Endodermal cell (in vitro differentiated cells): ENCODE measurements at regions not wholly inside any gene's neighbourhood (a gene's known extent, or its start where the extent isn't known, plus 50 kb on each side); places are given as distances from the start of the nearest gene placed in this dataset.

Experiments used
- DNase-seq: peaks from one replicate; pipeline ENCODE4 v3.0.0-alpha.2; 2017
- H3K27ac ChIP-seq: 2 replicates; pipeline ENCODE4 v1.5.1; 2013; ENCODE audit warnings: mild to moderate bottlenecking, low read depth, low read length, moderate library complexity
- H3K27me3 ChIP-seq: 2 replicates; pipeline ENCODE4 v1.6.1; 2013; ENCODE audit warnings: mild to moderate bottlenecking, low read length, moderate library complexity; ENCODE audit not compliant: insufficient read depth, control insufficient read depth, poor library complexity, severe bottlenecking
- H3K36me3 ChIP-seq: 2 replicates; pipeline ENCODE4 v1.7.0; 2013; ENCODE audit warnings: mild to moderate bottlenecking, low read length, moderate library complexity; ENCODE audit not compliant: control insufficient read depth, insufficient read depth
- H3K4me1 ChIP-seq: one replicate; pipeline ENCODE4 v1.7.0; 2013; ENCODE audit warnings: low read length; ENCODE audit not compliant: control insufficient read depth, insufficient read depth
- H3K4me3 ChIP-seq: 2 replicates; pipeline ENCODE4 v1.5.1; 2013; ENCODE audit warnings: mild to moderate bottlenecking, low read length, moderate library complexity
- H3K9ac ChIP-seq: 2 replicates; pipeline ENCODE4 v1.6.1; 2013; ENCODE audit warnings: mild to moderate bottlenecking, low read length, moderate library complexity; ENCODE audit not compliant: poor library complexity, severe bottlenecking; ENCODE audit errors: extremely low read depth
- H3K9me3 ChIP-seq: 2 replicates; pipeline ENCODE4 v1.6.1; 2013; ENCODE audit warnings: mild to moderate bottlenecking, low read length, moderate library complexity; ENCODE audit not compliant: control insufficient read depth
- H3K27ac Mint-ChIP-seq: 2 replicates; pipeline ENCODE4 v1.8.0; 2020; ENCODE audit warnings: mixed read lengths
- H3K27me3 Mint-ChIP-seq: 2 replicates; pipeline ENCODE4 v1.8.0; 2021; ENCODE audit warnings: mild to moderate bottlenecking, mixed read lengths; ENCODE audit not compliant: insufficient read depth
- H3K36me3 Mint-ChIP-seq: 2 replicates; pipeline ENCODE4 v1.8.0; 2020; ENCODE audit warnings: low read depth, mixed read lengths
- H3K4me1 Mint-ChIP-seq: 2 replicates; pipeline ENCODE4 v1.8.0; 2020; ENCODE audit warnings: mixed read lengths
- H3K4me3 Mint-ChIP-seq: 2 replicates; pipeline ENCODE4 v1.8.0; 2020; ENCODE audit warnings: mild to moderate bottlenecking, moderate library complexity, mixed read lengths
- H3K9me3 Mint-ChIP-seq: 2 replicates; pipeline ENCODE4 v1.8.0; 2020; ENCODE audit warnings: mild to moderate bottlenecking, mixed read lengths
- WGBS, 2 experiments: methylation state at CpG; one replicate each; pipeline versions ENCODE4 v1.1.5 to v1.1.7; 2013; ENCODE audit warnings: missing lambda C conversion rate in 2 of 2, mixed read lengths in 1 of 2; ENCODE audit not compliant: insufficient coverage in 1 of 2, insufficient read length in 1 of 2; 5-methylcytosine and 5-hydroxymethylcytosine counted together
- TF ChIP-seq, protein P1 (sequence below): fragments of 200-600 bp; sonication (generic); conservative IDR thresholded peaks from 2 replicates; pipeline ENCODE4 v1.5.0; 2021; ENCODE audit warnings: antibody characterized with exemption, mild to moderate bottlenecking

DNA sequence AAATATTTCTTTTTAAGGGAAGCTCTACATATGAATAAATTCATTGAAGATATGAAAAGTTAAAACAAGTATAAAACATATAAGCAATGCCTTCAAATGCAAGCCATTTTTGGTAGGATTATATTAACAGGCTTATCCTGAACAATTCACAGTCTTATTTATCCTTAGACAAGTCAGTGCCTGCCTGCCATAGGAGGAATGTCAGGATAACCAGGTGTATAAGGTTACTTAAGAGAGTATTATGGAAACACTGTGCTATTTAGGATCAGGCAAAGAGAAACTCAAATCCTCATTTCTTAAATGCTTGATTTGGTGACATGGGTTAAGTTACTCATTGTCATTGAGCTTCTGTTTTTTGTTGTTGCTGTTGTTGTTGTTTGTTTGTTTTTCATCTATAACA, 2029.9 kb upstream of the AGA start:
- H3K4me3 ChIP-seq, result no peak overlapping the region
- peaks cover 8% of the 10 kb centered on the region for H3K9me3 ChIP-seq
- H3K9me3 Mint-ChIP-seq, result peaks cover 6% of the 10 kb centered on the region
- no peaks in the 10 kb centered on the region for H3K4me1 Mint-ChIP-seq
- no peak overlapping the region for H3K27ac Mint-ChIP-seq
- H3K36me3 ChIP-seq, result no peaks in the 10 kb centered on the region
- DNase-seq, result no peak
- H3K27me3 ChIP-seq, result no peaks in the 10 kb centered on the region
- no peak overlapping the region for H3K9ac ChIP-seq
- no peaks in the 10 kb centered on the region for H3K27me3 Mint-ChIP-seq
- TF ChIP-seq, protein P1, sequence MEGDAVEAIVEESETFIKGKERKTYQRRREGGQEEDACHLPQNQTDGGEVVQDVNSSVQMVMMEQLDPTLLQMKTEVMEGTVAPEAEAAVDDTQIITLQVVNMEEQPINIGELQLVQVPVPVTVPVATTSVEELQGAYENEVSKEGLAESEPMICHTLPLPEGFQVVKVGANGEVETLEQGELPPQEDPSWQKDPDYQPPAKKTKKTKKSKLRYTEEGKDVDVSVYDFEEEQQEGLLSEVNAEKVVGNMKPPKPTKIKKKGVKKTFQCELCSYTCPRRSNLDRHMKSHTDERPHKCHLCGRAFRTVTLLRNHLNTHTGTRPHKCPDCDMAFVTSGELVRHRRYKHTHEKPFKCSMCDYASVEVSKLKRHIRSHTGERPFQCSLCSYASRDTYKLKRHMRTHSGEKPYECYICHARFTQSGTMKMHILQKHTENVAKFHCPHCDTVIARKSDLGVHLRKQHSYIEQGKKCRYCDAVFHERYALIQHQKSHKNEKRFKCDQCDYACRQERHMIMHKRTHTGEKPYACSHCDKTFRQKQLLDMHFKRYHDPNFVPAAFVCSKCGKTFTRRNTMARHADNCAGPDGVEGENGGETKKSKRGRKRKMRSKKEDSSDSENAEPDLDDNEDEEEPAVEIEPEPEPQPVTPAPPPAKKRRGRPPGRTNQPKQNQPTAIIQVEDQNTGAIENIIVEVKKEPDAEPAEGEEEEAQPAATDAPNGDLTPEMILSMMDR, result no peak
- no peak overlapping the region for H3K27ac ChIP-seq
- no peaks in the 10 kb centered on the region for H3K36me3 Mint-ChIP-seq
- no peaks in the 10 kb centered on the region for H3K4me1 ChIP-seq
- no peak overlapping the region for H3K4me3 Mint-ChIP-seq

DNA sequence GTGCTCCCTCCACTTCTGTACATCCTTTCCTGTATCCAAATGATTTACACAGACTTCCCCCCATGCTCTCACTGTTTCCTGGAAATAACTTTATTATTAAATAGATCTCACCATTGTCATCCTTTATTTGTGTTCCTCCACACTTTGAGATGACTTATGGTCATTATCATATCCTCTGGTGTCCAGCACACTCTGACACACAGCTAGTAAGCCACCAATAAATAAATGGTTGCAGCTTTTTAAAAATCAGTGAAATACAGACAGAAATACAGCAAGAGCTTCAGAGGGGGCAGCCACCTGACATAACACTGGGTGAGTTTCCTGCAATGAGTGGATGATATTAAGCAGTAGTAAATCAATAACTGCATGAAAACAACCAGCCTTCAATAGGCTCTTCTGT, 2036.4 kb upstream of the AGA start:
- H3K4me3 ChIP-seq, result no peak overlapping the region
- no peak for DNase-seq
- H3K36me3 ChIP-seq, result no peaks in the 10 kb centered on the region
- Mint-ChIP-seq H3K9me3 (peaks cover 8% of the 10 kb centered on the region), H3K4me1 (no peaks in the 10 kb centered on the region), H3K4me3 (no peak overlapping the region), H3K27me3 (no peaks in the 10 kb centered on the region), H3K36me3 (no peaks in the 10 kb centered on the region), H3K27ac (no peak overlapping the region)
- H3K4me1 ChIP-seq, result no peaks in the 10 kb centered on the region
- no peak overlapping the region for H3K9ac ChIP-seq
- peaks cover 11% of the 10 kb centered on the region for H3K9me3 ChIP-seq
- no peak overlapping the region for H3K27ac ChIP-seq
- H3K27me3 ChIP-seq, result no peaks in the 10 kb centered on the region
- TF ChIP-seq, protein P1, result no peak

DNA sequence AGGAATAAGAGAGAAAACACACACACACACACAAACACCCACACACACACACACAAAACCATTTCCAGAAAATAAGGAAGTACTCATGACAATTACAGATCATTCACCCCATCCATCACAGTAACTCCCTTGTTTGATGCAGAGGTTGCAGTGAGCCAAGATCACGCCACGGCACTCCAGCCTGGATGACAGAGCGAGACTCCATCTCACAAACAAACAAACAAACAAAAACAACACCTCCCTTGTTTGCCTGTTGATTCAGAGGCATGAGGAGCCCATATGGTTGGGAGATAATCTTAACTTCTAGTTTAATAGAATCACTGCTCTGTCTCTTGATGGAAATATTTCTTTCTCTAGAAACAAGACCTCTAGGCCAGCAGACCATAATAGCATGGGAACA, 2043.5 kb upstream of the AGA start:
- TF ChIP-seq, protein P1, result no peak
- no peak overlapping the region for H3K27ac Mint-ChIP-seq
- H3K9ac ChIP-seq, result no peak overlapping the region
- H3K36me3 ChIP-seq, result no peaks in the 10 kb centered on the region
- H3K9me3 ChIP-seq, result no peaks in the 10 kb centered on the region
- no peaks in the 10 kb centered on the region for H3K9me3 Mint-ChIP-seq
- H3K4me3 ChIP-seq, result no peak overlapping the region
- no peaks in the 10 kb centered on the region for H3K4me1 Mint-ChIP-seq
- no peak for DNase-seq
- H3K4me3 Mint-ChIP-seq, result no peak overlapping the region
- no peaks in the 10 kb centered on the region for H3K36me3 Mint-ChIP-seq
- H3K4me1 ChIP-seq, result no peaks in the 10 kb centered on the region
- WGBS, 2 experiments, result 91% methylated on average over 3 of the region's 3 CpGs; no CpG with 5 or more reads in 1 of the 2 experiments
- H3K27me3 Mint-ChIP-seq, result no peaks in the 10 kb centered on the region
- no peaks in the 10 kb centered on the region for H3K27me3 ChIP-seq
- H3K27ac ChIP-seq, result no peak overlapping the region
